GM21737 (cell line): ENCODE measurements at regions not wholly inside any gene's neighbourhood (a gene's known extent, or its start where the extent isn't known, plus 50 kb on each side); places are given as distances from the start of the nearest gene placed in this dataset.
"Not testable (repeated sequence)": the region's sequence is repeated elsewhere in the genome, so short reads cannot be mapped to it uniquely, and the experiment has no call there.

ENCODE experiments used
- ATAC-seq: cut with Tn5 transposase; IDR thresholded peaks from one replicate; pipeline ENCODE4 v1.9.1; 2021; ENCODE audit warnings: mild to moderate bottlenecking, moderate library complexity; ENCODE audit not compliant: unreplicated experiment

DNA sequence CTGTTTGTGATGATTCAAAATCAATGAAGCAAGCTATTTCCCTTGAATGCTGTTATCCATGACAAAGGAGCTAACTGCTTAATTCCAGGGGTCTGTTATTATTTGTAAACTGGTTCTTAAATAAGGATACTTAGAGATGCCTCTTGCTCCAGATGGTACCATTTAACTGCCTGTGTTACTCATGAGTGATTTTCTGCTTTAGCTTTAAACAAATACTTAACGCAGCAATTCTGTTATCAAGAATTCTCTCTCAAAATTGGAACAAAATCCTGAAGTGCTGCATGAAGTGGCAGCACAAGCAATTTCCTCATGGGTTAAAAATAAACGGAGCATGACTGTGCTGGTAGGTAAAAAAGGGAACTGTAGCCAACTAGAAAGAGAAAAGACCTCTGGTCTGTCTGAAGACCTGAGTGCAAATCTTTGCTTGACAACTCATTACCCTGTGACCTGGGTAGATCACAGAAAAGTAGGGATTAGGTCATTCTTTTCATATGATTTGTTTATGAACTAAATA is 62.5 kb upstream of the GBE1 start:
- ATAC-seq = peak; percentile 90

DNA sequence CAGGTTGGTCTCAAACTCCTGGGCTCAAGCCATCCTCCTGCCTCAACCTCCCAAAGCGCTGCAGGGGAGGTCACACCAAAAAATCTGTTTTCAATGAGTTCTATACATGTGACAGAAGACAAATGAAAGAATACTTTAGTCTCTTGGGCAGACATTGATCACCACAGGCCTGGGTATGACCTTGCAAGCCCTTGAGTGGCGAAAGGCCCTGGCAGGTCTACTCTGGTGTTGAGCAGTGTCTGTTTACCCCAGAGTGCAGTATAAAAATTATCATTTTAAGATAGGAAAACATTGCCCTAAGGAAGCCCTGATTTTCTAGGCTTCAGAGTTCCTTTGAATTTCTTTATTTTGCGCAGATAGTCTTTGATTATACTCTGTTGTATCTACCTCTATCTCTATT is 61.6 kb upstream of the GBE1 start:
- no peak for ATAC-seq

DNA sequence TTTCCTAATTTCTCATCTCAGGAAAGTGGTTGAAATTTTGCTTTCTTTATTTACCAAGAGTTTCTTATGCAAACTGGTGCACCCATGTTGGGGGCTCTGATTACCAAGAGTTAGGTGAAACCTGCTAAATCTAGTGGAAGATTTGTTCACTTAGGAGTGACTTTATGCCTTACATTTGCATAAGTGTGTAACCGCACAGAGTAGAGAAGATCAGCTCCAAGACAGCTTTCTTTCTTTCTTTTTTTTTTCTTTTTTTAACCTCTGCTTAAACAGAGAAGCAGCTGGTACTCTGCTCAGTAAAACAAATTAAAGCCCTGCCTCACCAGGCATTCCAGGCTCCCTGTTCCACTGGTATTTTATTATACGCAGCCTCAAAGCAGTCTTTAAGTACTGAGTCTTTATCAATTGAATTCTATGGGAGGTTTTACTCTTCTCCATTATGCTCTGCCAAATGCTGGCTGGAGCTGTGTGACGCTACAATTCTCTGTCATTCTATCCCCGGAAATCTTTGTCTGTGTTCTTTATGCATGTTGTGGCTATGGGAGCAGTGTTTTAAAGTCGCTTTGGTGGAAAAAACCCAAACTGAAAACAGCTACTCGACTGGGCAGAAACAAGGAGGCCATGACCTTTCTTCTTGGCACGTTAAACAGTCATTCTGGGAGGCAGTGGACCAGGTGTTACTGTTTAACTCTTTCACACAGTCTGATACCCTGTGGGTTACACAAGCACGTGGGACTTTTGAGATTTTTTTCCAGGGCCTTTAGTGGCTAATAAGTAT is 55.2 kb upstream of the GBE1 start:
- peak; percentile 99 for ATAC-seq

DNA sequence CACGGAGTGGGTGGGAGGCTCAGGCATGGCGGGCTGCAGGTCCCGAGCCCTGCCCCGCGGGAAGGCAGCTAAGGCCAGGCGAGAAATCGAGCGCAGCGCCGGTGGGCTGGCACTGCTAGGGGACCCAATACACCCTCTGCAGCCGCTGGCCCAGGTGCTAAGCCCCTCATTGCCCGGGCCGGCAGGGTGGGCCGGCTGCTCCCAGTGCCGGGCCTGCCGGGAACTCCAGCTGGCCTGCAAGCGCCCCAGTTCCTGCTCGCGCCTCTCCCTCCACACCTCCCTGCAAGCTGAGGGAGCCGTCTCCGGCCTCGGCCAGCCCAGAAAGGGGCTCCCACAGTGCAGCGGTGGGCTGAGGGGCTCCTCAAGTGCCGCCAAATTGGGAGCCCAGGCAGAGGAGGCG is 50.7 kb upstream of the GBE1 start:
- not testable (repeated sequence) for ATAC-seq
